ENCODE measurements at regions not wholly inside any gene's neighbourhood (a gene's known extent, or its start where the extent isn't known, plus 50 kb on each side); places are given as distances from the start of the nearest gene placed in this dataset.

GRCh38 chr7:7060828-7061599 is 121.3 kb upstream of the C1GALT1 start:
- H3K27me3 ChIP-seq (replicated peaks; ENCODE audit: control insufficient read depth, insufficient read depth, low read length), result no peaks in the 10 kb centered on the region
- no peak for DNase-seq (ENCODE audit: low read depth)

GRCh38 chr7:7077945-7078344 is 104.4 kb upstream of the C1GALT1 start:
- Histone ChIP-seq H3K9ac (ENCODE audit: low read length) (no peak overlapping the region), H3K27me3 (replicated peaks; ENCODE audit: control insufficient read depth, insufficient read depth, low read length) (peaks cover 9% of the 10 kb centered on the region), H3K36me3 (ENCODE audit: control insufficient read depth, insufficient read depth, low read length, severe bottlenecking) (no peaks in the 10 kb centered on the region), H3K4me3 (ENCODE audit: low read length) (no peak overlapping the region), H3K9me3 (ENCODE audit: control insufficient read depth, low read length) (peaks cover 7% of the 10 kb centered on the region), H3K4me1 (ENCODE audit: control insufficient read depth, insufficient read depth, low read length) (no peaks in the 10 kb centered on the region)
- DNase-seq (ENCODE audit: low read depth), result no peak

More at GRCh38 chr7:7060828-7061599, 121.3 kb upstream of the C1GALT1 start:
- H3K4me1 ChIP-seq (ENCODE audit: control insufficient read depth, insufficient read depth, low read length), result no peaks in the 10 kb centered on the region
- no peaks in the 10 kb centered on the region for H3K9me3 ChIP-seq (ENCODE audit: control insufficient read depth, low read length)
- no peak overlapping the region for H3K4me3 ChIP-seq (ENCODE audit: low read length)
- no peaks in the 10 kb centered on the region for H3K36me3 ChIP-seq (ENCODE audit: control insufficient read depth, insufficient read depth, low read length, severe bottlenecking)
- H3K9ac ChIP-seq (ENCODE audit: low read length), result no peak overlapping the region

GRCh38 chr7:7080802-7081201 is 101.5 kb upstream of the C1GALT1 start:
- Histone ChIP-seq H3K9ac (ENCODE audit: low read length) (no peak overlapping the region), H3K4me3 (ENCODE audit: low read length) (no peak overlapping the region), H3K9me3 (ENCODE audit: control insufficient read depth, low read length) (peaks cover 7% of the 10 kb centered on the region), H3K4me1 (ENCODE audit: control insufficient read depth, insufficient read depth, low read length) (no peaks in the 10 kb centered on the region), H3K27me3 (replicated peaks; ENCODE audit: control insufficient read depth, insufficient read depth, low read length) (peaks cover 9% of the 10 kb centered on the region), H3K36me3 (ENCODE audit: control insufficient read depth, insufficient read depth, low read length, severe bottlenecking) (no peaks in the 10 kb centered on the region)
- DNase-seq (ENCODE audit: low read depth), result no peak

- H3K4me3 ChIP-seq (ENCODE audit: low read length), result no peak overlapping the region
- peaks cover 4% of the 10 kb centered on the region for H3K9me3 ChIP-seq (ENCODE audit: control insufficient read depth, low read length)
- DNase-seq (ENCODE audit: low read depth), result no peak
- H3K27me3 ChIP-seq (replicated peaks; ENCODE audit: control insufficient read depth, insufficient read depth, low read length), result no peaks in the 10 kb centered on the region
- H3K36me3 ChIP-seq (ENCODE audit: control insufficient read depth, insufficient read depth, low read length, severe bottlenecking), result no peaks in the 10 kb centered on the region
- H3K4me1 ChIP-seq (ENCODE audit: control insufficient read depth, insufficient read depth, low read length), result no peaks in the 10 kb centered on the region
- H3K9ac ChIP-seq (ENCODE audit: low read length), result no peak overlapping the region
Observed at GRCh38 chr7:7090460-7090859, 91.9 kb upstream of the C1GALT1 start.

GRCh38 chr7:7098280-7098818 is 84.0 kb upstream of the C1GALT1 start:
- Histone ChIP-seq H3K9ac (ENCODE audit: low read length) (no peak overlapping the region), H3K27me3 (replicated peaks; ENCODE audit: control insufficient read depth, insufficient read depth, low read length) (no peaks in the 10 kb centered on the region), H3K9me3 (ENCODE audit: control insufficient read depth, low read length) (no peaks in the 10 kb centered on the region), H3K4me1 (ENCODE audit: control insufficient read depth, insufficient read depth, low read length) (peaks cover 18% of the 10 kb centered on the region), H3K36me3 (ENCODE audit: control insufficient read depth, insufficient read depth, low read length, severe bottlenecking) (no peaks in the 10 kb centered on the region), H3K4me3 (ENCODE audit: low read length) (no peak overlapping the region)
- DNase-seq (ENCODE audit: low read depth), result no peak

- Histone ChIP-seq H3K4me1 (ENCODE audit: control insufficient read depth, insufficient read depth, low read length) (peaks cover 18% of the 10 kb centered on the region), H3K27me3 (replicated peaks; ENCODE audit: control insufficient read depth, insufficient read depth, low read length) (no peaks in the 10 kb centered on the region), H3K36me3 (ENCODE audit: control insufficient read depth, insufficient read depth, low read length, severe bottlenecking) (no peaks in the 10 kb centered on the region), H3K9me3 (ENCODE audit: control insufficient read depth, low read length) (no peaks in the 10 kb centered on the region), H3K9ac (ENCODE audit: low read length) (no peak overlapping the region), H3K4me3 (ENCODE audit: low read length) (peak overlapping the region; percentile 24)
- DNase-seq (ENCODE audit: low read depth), result peak; percentile 86
Observed at GRCh38 chr7:7099584-7100014, 82.7 kb upstream of the C1GALT1 start.

GRCh38 chr7:7100432-7100849 is 81.9 kb upstream of the C1GALT1 start:
- H3K36me3 ChIP-seq (ENCODE audit: control insufficient read depth, insufficient read depth, low read length, severe bottlenecking), result no peaks in the 10 kb centered on the region
- H3K4me3 ChIP-seq (ENCODE audit: low read length), result no peak overlapping the region
- H3K4me1 ChIP-seq (ENCODE audit: control insufficient read depth, insufficient read depth, low read length), result peaks cover 18% of the 10 kb centered on the region
- H3K27me3 ChIP-seq (replicated peaks; ENCODE audit: control insufficient read depth, insufficient read depth, low read length), result no peaks in the 10 kb centered on the region
- H3K9me3 ChIP-seq (ENCODE audit: control insufficient read depth, low read length), result no peaks in the 10 kb centered on the region
- H3K9ac ChIP-seq (ENCODE audit: low read length), result no peak overlapping the region
- no peak for DNase-seq (ENCODE audit: low read depth)

GRCh38 chr7:7102906-7103305 is 79.4 kb upstream of the C1GALT1 start:
- DNase-seq (ENCODE audit: low read depth), result no peak
- Histone ChIP-seq H3K9ac (ENCODE audit: low read length) (peak overlapping the region; percentile 71), H3K4me3 (ENCODE audit: low read length) (peak overlapping the region; percentile 67), H3K4me1 (ENCODE audit: control insufficient read depth, insufficient read depth, low read length) (peaks cover 22% of the 10 kb centered on the region), H3K9me3 (ENCODE audit: control insufficient read depth, low read length) (no peaks in the 10 kb centered on the region), H3K27me3 (replicated peaks; ENCODE audit: control insufficient read depth, insufficient read depth, low read length) (no peaks in the 10 kb centered on the region), H3K36me3 (ENCODE audit: control insufficient read depth, insufficient read depth, low read length, severe bottlenecking) (no peaks in the 10 kb centered on the region)

GRCh38 chr7:7103343-7104313 is 78.7 kb upstream of the C1GALT1 start:
- DNase-seq (ENCODE audit: low read depth), result peak; percentile 90
- peaks cover 3% of the 10 kb centered on the region for H3K9me3 ChIP-seq (ENCODE audit: control insufficient read depth, low read length)
- H3K27me3 ChIP-seq (replicated peaks; ENCODE audit: control insufficient read depth, insufficient read depth, low read length), result no peaks in the 10 kb centered on the region
- peak overlapping the region; percentile 71 for H3K9ac ChIP-seq (ENCODE audit: low read length)
- H3K4me3 ChIP-seq (ENCODE audit: low read length), result peak overlapping the region; percentile 67
- H3K36me3 ChIP-seq (ENCODE audit: control insufficient read depth, insufficient read depth, low read length, severe bottlenecking), result no peaks in the 10 kb centered on the region
- H3K4me1 ChIP-seq (ENCODE audit: control insufficient read depth, insufficient read depth, low read length), result peaks cover 22% of the 10 kb centered on the region

- peaks cover 17% of the 10 kb centered on the region for H3K4me1 ChIP-seq (ENCODE audit: control insufficient read depth, insufficient read depth, low read length)
- peak overlapping the region; percentile 36 for H3K9ac ChIP-seq (ENCODE audit: low read length)
- H3K27me3 ChIP-seq (replicated peaks; ENCODE audit: control insufficient read depth, insufficient read depth, low read length), result no peaks in the 10 kb centered on the region
- DNase-seq (ENCODE audit: low read depth), result no peak
- no peak overlapping the region for H3K4me3 ChIP-seq (ENCODE audit: low read length)
- H3K36me3 ChIP-seq (ENCODE audit: control insufficient read depth, insufficient read depth, low read length, severe bottlenecking), result no peaks in the 10 kb centered on the region
- H3K9me3 ChIP-seq (ENCODE audit: control insufficient read depth, low read length), result peaks cover 6% of the 10 kb centered on the region
Observed at GRCh38 chr7:7104314-7104698, 78.0 kb upstream of the C1GALT1 start.

- no peaks in the 10 kb centered on the region for H3K27me3 ChIP-seq (replicated peaks; ENCODE audit: control insufficient read depth, insufficient read depth, low read length)
- H3K4me3 ChIP-seq (ENCODE audit: low read length), result no peak overlapping the region
- peaks cover 12% of the 10 kb centered on the region for H3K4me1 ChIP-seq (ENCODE audit: control insufficient read depth, insufficient read depth, low read length)
- no peaks in the 10 kb centered on the region for H3K36me3 ChIP-seq (ENCODE audit: control insufficient read depth, insufficient read depth, low read length, severe bottlenecking)
- H3K9me3 ChIP-seq (ENCODE audit: control insufficient read depth, low read length), result peaks cover 6% of the 10 kb centered on the region
- no peak overlapping the region for H3K9ac ChIP-seq (ENCODE audit: low read length)
- DNase-seq (ENCODE audit: low read depth), result no peak
Observed at GRCh38 chr7:7104971-7105370, 77.4 kb upstream of the C1GALT1 start.

Measured in adipocyte (in vitro differentiated cells).